ENCODE measurements at regions not wholly inside any gene's neighbourhood (a gene's known extent, or its start where the extent isn't known, plus 50 kb on each side); places are given as distances from the start of the nearest gene placed in this dataset.

DNA sequence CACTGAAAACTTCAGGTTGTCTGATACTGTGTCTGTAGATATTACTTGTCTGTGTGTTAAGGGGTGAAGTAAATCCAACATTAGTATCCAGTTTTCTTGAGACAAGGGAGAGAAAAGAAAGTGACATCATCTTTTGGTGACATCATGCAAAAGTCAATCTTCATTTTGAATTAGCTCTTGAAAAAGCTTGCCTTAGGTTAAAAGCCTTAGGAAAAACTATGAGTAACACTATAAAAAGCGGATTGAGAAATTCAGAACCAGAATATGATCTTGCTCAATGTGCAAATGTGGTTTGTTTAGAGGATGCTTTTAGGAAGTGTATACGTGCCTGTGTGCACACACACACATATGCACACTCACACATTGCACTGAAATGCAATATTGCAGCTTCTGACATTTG is 345.8 kb upstream of the CASK start:
- H3K4me3 ChIP-seq (ENCODE audit: low read depth, low read length) = no peak overlapping the region
- CTCF ChIA-PET = no interaction called here
- TF ChIP-seq, protein P1, sequence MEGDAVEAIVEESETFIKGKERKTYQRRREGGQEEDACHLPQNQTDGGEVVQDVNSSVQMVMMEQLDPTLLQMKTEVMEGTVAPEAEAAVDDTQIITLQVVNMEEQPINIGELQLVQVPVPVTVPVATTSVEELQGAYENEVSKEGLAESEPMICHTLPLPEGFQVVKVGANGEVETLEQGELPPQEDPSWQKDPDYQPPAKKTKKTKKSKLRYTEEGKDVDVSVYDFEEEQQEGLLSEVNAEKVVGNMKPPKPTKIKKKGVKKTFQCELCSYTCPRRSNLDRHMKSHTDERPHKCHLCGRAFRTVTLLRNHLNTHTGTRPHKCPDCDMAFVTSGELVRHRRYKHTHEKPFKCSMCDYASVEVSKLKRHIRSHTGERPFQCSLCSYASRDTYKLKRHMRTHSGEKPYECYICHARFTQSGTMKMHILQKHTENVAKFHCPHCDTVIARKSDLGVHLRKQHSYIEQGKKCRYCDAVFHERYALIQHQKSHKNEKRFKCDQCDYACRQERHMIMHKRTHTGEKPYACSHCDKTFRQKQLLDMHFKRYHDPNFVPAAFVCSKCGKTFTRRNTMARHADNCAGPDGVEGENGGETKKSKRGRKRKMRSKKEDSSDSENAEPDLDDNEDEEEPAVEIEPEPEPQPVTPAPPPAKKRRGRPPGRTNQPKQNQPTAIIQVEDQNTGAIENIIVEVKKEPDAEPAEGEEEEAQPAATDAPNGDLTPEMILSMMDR (IDR thresholded peaks at IDR 0.05; ENCODE audit: insufficient read depth, low read length, missing control alignments) = no peak
- DNase-seq (ENCODE audit: low read depth, low spot score) = no peak
- POLR2A ChIA-PET = no interaction called here

DNA sequence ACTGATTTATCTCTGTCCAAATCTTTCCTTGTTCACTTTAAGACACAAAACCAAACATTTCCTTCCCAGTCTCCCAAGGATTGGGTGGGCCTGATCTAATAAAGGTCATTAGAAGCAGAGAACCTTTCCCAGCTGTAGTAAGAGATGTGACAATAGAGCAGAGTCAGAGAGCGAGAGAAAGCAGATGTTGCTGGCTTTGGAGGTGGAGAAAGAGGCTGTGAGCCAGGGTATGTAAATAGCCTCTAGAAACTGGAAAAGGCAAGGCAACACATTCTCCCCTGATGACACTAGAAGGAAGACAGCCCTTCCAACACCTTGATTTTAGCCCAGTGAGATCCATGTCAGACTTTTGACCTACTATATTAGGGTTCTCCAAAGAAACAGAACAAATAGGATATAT is 337.5 kb upstream of the CASK start:
- no peak for DNase-seq (ENCODE audit: low read depth, low spot score)
- ChIA-PET CTCF (no interaction called here), POLR2A (no interaction called here)
- TF ChIP-seq, protein P1 (IDR thresholded peaks at IDR 0.05; ENCODE audit: insufficient read depth, low read length, missing control alignments) = no peak
- H3K4me3 ChIP-seq (ENCODE audit: low read depth, low read length) = no peak overlapping the region

DNA sequence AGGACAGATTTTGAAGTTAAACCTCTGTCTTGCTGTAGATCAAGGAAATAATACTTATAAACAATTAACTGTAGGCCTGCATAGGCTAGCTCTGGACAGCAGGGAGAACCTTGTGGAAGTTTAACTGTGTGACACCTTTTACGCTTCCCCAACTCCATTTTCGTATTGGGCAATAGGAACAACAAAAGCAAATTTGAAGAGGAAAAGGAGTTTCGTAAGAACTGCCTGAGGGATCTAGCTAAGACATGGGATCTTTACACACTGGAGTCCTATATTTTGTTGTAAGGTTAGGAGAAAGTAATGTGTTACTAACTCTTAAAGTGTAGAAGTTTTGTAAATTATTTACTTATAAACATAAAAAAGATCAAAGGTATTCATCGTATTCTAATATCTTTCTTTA is 324.9 kb upstream of the CASK start:
- H3K4me3 ChIP-seq (ENCODE audit: low read depth, low read length) = no peak overlapping the region
- TF ChIP-seq, protein P1 (IDR thresholded peaks at IDR 0.05; ENCODE audit: insufficient read depth, low read length, missing control alignments) = no peak
- no peak for DNase-seq (ENCODE audit: low read depth, low spot score)
- ChIA-PET POLR2A (no interaction called here), CTCF (no interaction called here)

DNA sequence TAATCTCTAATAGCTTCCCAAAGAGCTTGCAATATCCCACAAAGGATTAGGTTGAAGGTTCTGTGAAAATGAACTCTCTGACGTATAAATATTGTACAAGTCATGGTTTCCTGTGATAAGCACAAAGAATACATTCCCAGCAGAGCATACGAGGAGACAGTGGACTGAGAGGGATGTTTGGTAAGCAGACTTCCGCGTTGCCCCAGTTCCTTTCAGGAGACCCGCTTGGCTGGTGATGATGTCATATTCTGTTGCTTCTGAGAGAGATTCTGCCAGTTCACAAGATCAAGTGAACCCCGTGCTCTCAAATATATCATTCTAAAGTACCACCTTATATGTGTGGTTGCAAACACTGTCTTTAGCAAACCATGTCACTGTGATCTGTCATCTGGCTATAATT is 323.9 kb upstream of the CASK start:
- TF ChIP-seq, protein P1 (IDR thresholded peaks at IDR 0.05; ENCODE audit: insufficient read depth, low read length, missing control alignments) = no peak
- CTCF ChIA-PET = no interaction called here
- DNase-seq (ENCODE audit: low read depth, low spot score) = no peak
- POLR2A ChIA-PET = no interaction called here
- H3K4me3 ChIP-seq (ENCODE audit: low read depth, low read length) = no peak overlapping the region

DNA sequence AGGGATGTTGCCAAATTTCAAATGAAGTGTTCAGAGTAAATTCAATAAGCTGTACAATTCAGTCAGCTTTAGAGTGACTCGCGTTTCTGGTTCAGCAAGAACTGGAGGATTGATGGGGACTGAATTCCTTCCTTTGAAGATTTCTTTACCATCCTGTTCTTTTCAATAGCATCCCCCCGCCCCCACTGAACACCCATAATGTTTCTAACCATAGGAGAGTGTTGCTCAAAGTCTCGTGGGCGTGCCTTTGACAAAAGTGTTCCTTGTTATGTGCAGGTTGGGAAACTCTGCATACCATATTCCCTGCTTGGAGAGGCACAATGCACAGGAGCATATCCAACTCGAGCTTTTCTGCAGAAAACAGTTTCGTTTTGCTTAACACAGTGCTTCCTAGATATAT is 323.5 kb upstream of the CASK start:
- no peak for DNase-seq (ENCODE audit: low read depth, low spot score)
- TF ChIP-seq, protein P1 (IDR thresholded peaks at IDR 0.05; ENCODE audit: insufficient read depth, low read length, missing control alignments) = no peak
- H3K4me3 ChIP-seq (ENCODE audit: low read depth, low read length) = no peak overlapping the region
- CTCF ChIA-PET = no interaction called here
- POLR2A ChIA-PET = no interaction called here

DNA sequence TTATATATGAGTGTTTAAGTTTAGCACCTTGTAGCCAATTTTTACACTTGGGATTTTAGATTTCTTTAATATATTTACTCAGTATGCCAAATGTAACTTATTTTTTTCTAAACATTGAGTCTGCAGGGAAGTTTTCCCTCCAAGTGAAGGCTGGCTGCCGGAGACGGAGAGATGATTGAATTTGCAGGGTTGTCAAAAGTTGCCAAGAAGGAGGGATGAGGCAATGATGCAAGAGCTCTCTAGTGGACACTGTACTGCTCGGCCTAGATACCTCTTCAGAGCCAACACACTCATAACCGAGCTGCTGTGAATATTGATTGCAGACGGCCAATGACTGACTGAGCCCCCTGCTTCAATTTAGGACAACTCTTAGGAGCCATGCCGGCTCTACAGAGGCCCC is 318.6 kb upstream of the CASK start:
- no peak for DNase-seq (ENCODE audit: low read depth, low spot score)
- POLR2A ChIA-PET = no interaction called here
- no peak overlapping the region for H3K4me3 ChIP-seq (ENCODE audit: low read depth, low read length)
- TF ChIP-seq, protein P1 (IDR thresholded peaks at IDR 0.05; ENCODE audit: insufficient read depth, low read length, missing control alignments) = no peak
- CTCF ChIA-PET = no interaction called here
